GM23248 (cell line): ENCODE measurements at regions not wholly inside any gene's neighbourhood (a gene's known extent, or its start where the extent isn't known, plus 50 kb on each side); places are given as distances from the start of the nearest gene placed in this dataset.

Source experiments
- DNase-seq: peaks from one replicate; pipeline ENCODE4 v3.0.0-alpha.2; 2015
- H2AFZ ChIP-seq: fragments of 200-600 bp; sonication (generic); 2 replicates; pipeline ENCODE4 v1.6.1; 2016; ENCODE audit warnings: antibody characterized with exemption
- H3F3A ChIP-seq: fragments of 200-600 bp; sonication (generic); 2 replicates; pipeline ENCODE4 v1.6.1; 2016; ENCODE audit warnings: mild to moderate bottlenecking, antibody characterized with exemption, mixed run types; ENCODE audit not compliant: insufficient read depth
- H3K27ac ChIP-seq: fragments of 200-600 bp; sonication (generic); 2 replicates; pipeline ENCODE4 v1.5.1; 2016; ENCODE audit warnings: mild to moderate bottlenecking
- H3K27me3 ChIP-seq: fragments of 200-600 bp; sonication (generic); replicated peaks from 2 replicates; pipeline ENCODE4 v1.6.1; 2016; ENCODE audit warnings: mild to moderate bottlenecking; ENCODE audit not compliant: insufficient read depth
- H3K36me3 ChIP-seq: fragments of 200-600 bp; sonication (generic); 2 replicates; pipeline ENCODE4 v1.6.1; 2016; ENCODE audit warnings: low read depth, mild to moderate bottlenecking
- H3K4me1 ChIP-seq: fragments of 200-600 bp; sonication (generic); 2 replicates; pipeline ENCODE4 v1.6.1; 2016; ENCODE audit warnings: mild to moderate bottlenecking; ENCODE audit not compliant: insufficient read depth
- H3K4me2 ChIP-seq: fragments of 200-600 bp; sonication (generic); one replicate; pipeline ENCODE4 v1.6.1; 2016; ENCODE audit warnings: mild to moderate bottlenecking; ENCODE audit not compliant: unreplicated experiment
- H3K4me3 ChIP-seq: fragments of 200-600 bp; sonication (generic); 2 replicates; pipeline ENCODE4 v1.5.1; 2016; ENCODE audit warnings: mild to moderate bottlenecking
- H3K79me2 ChIP-seq: fragments of 200-600 bp; sonication (generic); 2 replicates; pipeline ENCODE4 v1.6.1; 2016; ENCODE audit warnings: mild to moderate bottlenecking; ENCODE audit not compliant: insufficient read depth
- H3K9ac ChIP-seq: fragments of 200-600 bp; sonication (generic); 2 replicates; pipeline ENCODE4 v1.6.1; 2016; ENCODE audit warnings: mild to moderate bottlenecking
- H3K9me2 ChIP-seq: fragments of 200-600 bp; sonication (generic); 2 replicates; pipeline ENCODE4 v1.6.1; 2016; ENCODE audit warnings: mixed run types, mild to moderate bottlenecking, moderate library complexity; ENCODE audit not compliant: insufficient read depth
- H3K9me3 ChIP-seq: fragments of 200-600 bp; sonication (generic); one replicate; pipeline ENCODE4 v1.6.1; 2017; ENCODE audit warnings: low read depth
- H4K20me1 ChIP-seq: fragments of 200-600 bp; sonication (generic); 2 replicates; pipeline ENCODE4 v1.6.0; 2016; ENCODE audit not compliant: insufficient read depth
- EZH2 ChIP-seq: fragments of 200-600 bp; sonication (generic); IDR thresholded peaks from 2 replicates; pipeline ENCODE4 v1.6.1; 2018; ENCODE audit warnings: antibody characterized with exemption, mild to moderate bottlenecking; ENCODE audit not compliant: insufficient read depth, poor library complexity, severe bottlenecking
- EZH2phosphoT487 ChIP-seq: fragments of 200-600 bp; sonication (generic); IDR thresholded peaks from 2 replicates; pipeline ENCODE4 v1.6.1; 2018; ENCODE audit warnings: antibody characterized with exemption, moderate library complexity, mild to moderate bottlenecking, low read depth; ENCODE audit not compliant: insufficient read depth
- WGBS, 2 experiments: methylation state at CpG; one replicate each; pipeline ENCODE4 v1.1.6; 2015 to 2017; ENCODE audit warnings: low lambda C conversion rate in 2 of 2, low coverage in 1 of 2; ENCODE audit errors: missing lambda C conversion rate in 2 of 2; 5-methylcytosine and 5-hydroxymethylcytosine counted together
- in situ Hi-C: fragments of 300-500 bp; cut with MboI; formaldehyde crosslinking; loops from 2 replicates; pipeline ENCODE4 v1.15.0; 2020

- Histone ChIP-seq H3K4me3 (no peak overlapping the region), H3K27ac (no peak overlapping the region)
- in situ Hi-C loops = no loop called here
Observed at GRCh38 chr2:79250656-79251055, 91.1 kb upstream of the REG3A start.

GRCh38 chr2:79248776-79249175 lies 89.2 kb upstream of the REG3A start:
- Histone ChIP-seq H3K36me3 (no peaks in the 10 kb centered on the region), H3K4me3 (no peak overlapping the region), H3K4me1 (no peaks in the 10 kb centered on the region), H3K27me3 (no peaks in the 10 kb centered on the region), H4K20me1 (no peaks in the 10 kb centered on the region), H3K9ac (no peak overlapping the region), H3K27ac (no peak overlapping the region), H3K9me3 (no peaks in the 10 kb centered on the region), H3K79me2 (no peaks in the 10 kb centered on the region), H2AFZ (no peak overlapping the region), H3K4me2 (no peak overlapping the region), H3K9me2 (no peaks in the 10 kb centered on the region), H3F3A (no peaks in the 10 kb centered on the region)
- no peak for DNase-seq
- 23% methylated on average over 1 of the region's 1 CpG for WGBS, 2 experiments
- in situ Hi-C loops = no loop called here
- no peak for TF ChIP-seq EZH2
- no peak for TF ChIP-seq EZH2phosphoT487

More at GRCh38 chr2:79250656-79251055, 91.1 kb upstream of the REG3A start:
- Histone ChIP-seq H3K9ac (no peak overlapping the region), H2AFZ (no peak overlapping the region), H3K79me2 (no peaks in the 10 kb centered on the region), H3K9me3 (no peaks in the 10 kb centered on the region), H3F3A (no peaks in the 10 kb centered on the region), H3K9me2 (no peaks in the 10 kb centered on the region), H3K36me3 (no peaks in the 10 kb centered on the region), H3K27me3 (no peaks in the 10 kb centered on the region), H4K20me1 (no peaks in the 10 kb centered on the region), H3K4me2 (no peak overlapping the region), H3K4me1 (no peaks in the 10 kb centered on the region)
- 26 to 27% methylated on average over 5 of the region's 5 CpGs for WGBS, 2 experiments
- DNase-seq = no peak
- no peak for TF ChIP-seq EZH2
- no peak for TF ChIP-seq EZH2phosphoT487

- Histone ChIP-seq H3K36me3 (no peaks in the 10 kb centered on the region), H3K4me3 (no peak overlapping the region), H3F3A (no peaks in the 10 kb centered on the region), H3K4me2 (no peak overlapping the region), H4K20me1 (no peaks in the 10 kb centered on the region), H3K4me1 (no peaks in the 10 kb centered on the region), H3K9ac (no peak overlapping the region), H2AFZ (no peak overlapping the region), H3K27ac (no peak overlapping the region), H3K9me3 (no peaks in the 10 kb centered on the region), H3K79me2 (no peaks in the 10 kb centered on the region), H3K27me3 (no peaks in the 10 kb centered on the region), H3K9me2 (no peaks in the 10 kb centered on the region)
- TF ChIP-seq EZH2phosphoT487 = no peak
- TF ChIP-seq EZH2 = no peak
- WGBS, 2 experiments = 3 to 4% methylated on average over 2 of the region's 2 CpGs
- peak; percentile 2 for DNase-seq
- in situ Hi-C loops = no loop called here
Observed at GRCh38 chr2:79235135-79235534, 75.6 kb upstream of the REG3A start.

- no peak overlapping the region for H3K9ac ChIP-seq
- H3K9me3 ChIP-seq = no peaks in the 10 kb centered on the region
- H2AFZ ChIP-seq = no peak overlapping the region
- no peaks in the 10 kb centered on the region for H3K27me3 ChIP-seq
- H3F3A ChIP-seq = no peaks in the 10 kb centered on the region
- in situ Hi-C loops = no loop called here
- H3K4me3 ChIP-seq = no peak overlapping the region
- no peaks in the 10 kb centered on the region for H3K9me2 ChIP-seq
- no peaks in the 10 kb centered on the region for H3K79me2 ChIP-seq
- H4K20me1 ChIP-seq = no peaks in the 10 kb centered on the region
- no peaks in the 10 kb centered on the region for H3K4me1 ChIP-seq
- H3K4me2 ChIP-seq = no peak overlapping the region
- TF ChIP-seq EZH2phosphoT487 = no peak
- no peak for TF ChIP-seq EZH2
- no peak for DNase-seq
- H3K36me3 ChIP-seq = no peaks in the 10 kb centered on the region
- no peak overlapping the region for H3K27ac ChIP-seq
Observed at GRCh38 chr2:79223539-79223938, 64.0 kb upstream of the REG3A start.

- DNase-seq = peak; percentile 63
- H3K36me3 ChIP-seq = no peaks in the 10 kb centered on the region
- no peak overlapping the region for H3K4me3 ChIP-seq
- H4K20me1 ChIP-seq = no peaks in the 10 kb centered on the region
- no peak overlapping the region for H3K27ac ChIP-seq
- H3K4me2 ChIP-seq = no peak overlapping the region
- H2AFZ ChIP-seq = no peak overlapping the region
- H3K9ac ChIP-seq = no peak overlapping the region
- WGBS, 2 experiments = 15 to 20% methylated on average over 9 of the region's 9 CpGs
- H3K27me3 ChIP-seq = no peaks in the 10 kb centered on the region
- H3K9me2 ChIP-seq = no peaks in the 10 kb centered on the region
- TF ChIP-seq EZH2 (no peak), EZH2phosphoT487 (no peak)
- H3K9me3 ChIP-seq = no peaks in the 10 kb centered on the region
- H3K79me2 ChIP-seq = no peaks in the 10 kb centered on the region
- no peaks in the 10 kb centered on the region for H3F3A ChIP-seq
- in situ Hi-C loops = no loop called here
- no peaks in the 10 kb centered on the region for H3K4me1 ChIP-seq
Observed at GRCh38 chr2:79219383-79219988, 59.9 kb upstream of the REG3A start.
